ENCODE measurements at regions not wholly inside any gene's neighbourhood (a gene's known extent, or its start where the extent isn't known, plus 50 kb on each side); places are given as distances from the start of the nearest gene placed in this dataset.

GRCh38 chr13:64438084-64438483 lies 2792.1 kb downstream of the PCDH9 start:
- Mint-ChIP-seq H3K27me3 (no peaks in the 10 kb centered on the region), H3K36me3 (no peaks in the 10 kb centered on the region), H3K4me1 (no peaks in the 10 kb centered on the region), H3K27ac (no peak overlapping the region), H3K9me3 (peaks cover 2% of the 10 kb centered on the region), H3K4me3 (no peak overlapping the region)
- no peak for DNase-seq
- CTCF ChIA-PET = no interaction called here

- Mint-ChIP-seq H3K4me1 (no peaks in the 10 kb centered on the region), H3K27ac (no peak overlapping the region), H3K9me3 (no peaks in the 10 kb centered on the region), H3K27me3 (no peaks in the 10 kb centered on the region), H3K4me3 (no peak overlapping the region), H3K36me3 (no peaks in the 10 kb centered on the region)
- CTCF ChIA-PET = no interaction called here
- DNase-seq = no peak
Observed at GRCh38 chr13:64429691-64430090, 2800.4 kb downstream of the PCDH9 start.

- H3K4me1 Mint-ChIP-seq = no peaks in the 10 kb centered on the region
- H3K4me3 Mint-ChIP-seq = no peak overlapping the region
- H3K27me3 Mint-ChIP-seq = no peaks in the 10 kb centered on the region
- H3K36me3 Mint-ChIP-seq = no peaks in the 10 kb centered on the region
- no peaks in the 10 kb centered on the region for H3K9me3 Mint-ChIP-seq
- no peak for DNase-seq
- H3K27ac Mint-ChIP-seq = no peak overlapping the region
- CTCF ChIA-PET = no interaction called here
Observed at GRCh38 chr13:64428196-64428595, 2801.9 kb downstream of the PCDH9 start.

- Mint-ChIP-seq H3K27me3 (no peaks in the 10 kb centered on the region), H3K9me3 (no peaks in the 10 kb centered on the region), H3K36me3 (no peaks in the 10 kb centered on the region), H3K4me1 (no peaks in the 10 kb centered on the region), H3K4me3 (no peak overlapping the region), H3K27ac (no peak overlapping the region)
- DNase-seq = no peak
- CTCF ChIA-PET = no interaction called here
Observed at GRCh38 chr13:64423467-64423866, 2806.7 kb downstream of the PCDH9 start.

GRCh38 chr13:64420181-64420580 lies 2810.0 kb downstream of the PCDH9 start:
- H3K4me1 Mint-ChIP-seq = no peaks in the 10 kb centered on the region
- H3K36me3 Mint-ChIP-seq = no peaks in the 10 kb centered on the region
- no peaks in the 10 kb centered on the region for H3K9me3 Mint-ChIP-seq
- no peak overlapping the region for H3K27ac Mint-ChIP-seq
- DNase-seq = no peak
- H3K4me3 Mint-ChIP-seq = no peak overlapping the region
- H3K27me3 Mint-ChIP-seq = no peaks in the 10 kb centered on the region
- CTCF ChIA-PET = no interaction called here

GRCh38 chr13:64417581-64417980 lies 2812.6 kb downstream of the PCDH9 start:
- CTCF ChIA-PET = interaction anchor here (0.5 kb wide), 1 partner anchor 47 kb away, joined by 3 read pairs; no protein-coding TSS in a partner anchor

GRCh38 chr13:64414381-64414780 lies 2815.8 kb downstream of the PCDH9 start:
- CTCF ChIA-PET = no interaction called here
- Mint-ChIP-seq H3K4me1 (no peaks in the 10 kb centered on the region), H3K4me3 (no peak overlapping the region), H3K27me3 (no peaks in the 10 kb centered on the region), H3K27ac (no peak overlapping the region), H3K36me3 (no peaks in the 10 kb centered on the region), H3K9me3 (peaks cover 4% of the 10 kb centered on the region)
- DNase-seq = no peak

More at GRCh38 chr13:64417581-64417980, 2812.6 kb downstream of the PCDH9 start:
- H3K4me3 Mint-ChIP-seq = no peak overlapping the region
- peaks cover 4% of the 10 kb centered on the region for H3K9me3 Mint-ChIP-seq
- DNase-seq = no peak
- no peaks in the 10 kb centered on the region for H3K4me1 Mint-ChIP-seq
- no peaks in the 10 kb centered on the region for H3K36me3 Mint-ChIP-seq
- no peak overlapping the region for H3K27ac Mint-ChIP-seq
- no peaks in the 10 kb centered on the region for H3K27me3 Mint-ChIP-seq

GRCh38 chr13:64413529-64413928 lies 2816.6 kb downstream of the PCDH9 start:
- CTCF ChIA-PET = no interaction called here
- peaks cover 4% of the 10 kb centered on the region for H3K9me3 Mint-ChIP-seq
- no peaks in the 10 kb centered on the region for H3K36me3 Mint-ChIP-seq
- H3K4me3 Mint-ChIP-seq = no peak overlapping the region
- H3K27me3 Mint-ChIP-seq = no peaks in the 10 kb centered on the region
- DNase-seq = no peak
- no peak overlapping the region for H3K27ac Mint-ChIP-seq
- no peaks in the 10 kb centered on the region for H3K4me1 Mint-ChIP-seq

- CTCF ChIA-PET = no interaction called here
- H3K9me3 Mint-ChIP-seq = peaks cover 12% of the 10 kb centered on the region
- no peak overlapping the region for H3K4me3 Mint-ChIP-seq
- no peak overlapping the region for H3K27ac Mint-ChIP-seq
- H3K36me3 Mint-ChIP-seq = no peaks in the 10 kb centered on the region
- H3K27me3 Mint-ChIP-seq = no peaks in the 10 kb centered on the region
- DNase-seq = no peak
- H3K4me1 Mint-ChIP-seq = no peaks in the 10 kb centered on the region
Observed at GRCh38 chr13:64410276-64411053, 2819.7 kb downstream of the PCDH9 start.

GRCh38 chr13:64397701-64398100 lies 2832.4 kb downstream of the PCDH9 start:
- Mint-ChIP-seq H3K4me3 (no peak overlapping the region), H3K4me1 (no peaks in the 10 kb centered on the region), H3K27ac (no peak overlapping the region), H3K27me3 (no peaks in the 10 kb centered on the region), H3K36me3 (no peaks in the 10 kb centered on the region), H3K9me3 (no peaks in the 10 kb centered on the region)
- no peak for DNase-seq
- CTCF ChIA-PET = no interaction called here

GRCh38 chr13:64377606-64378005 lies 2852.5 kb downstream of the PCDH9 start:
- H3K4me3 Mint-ChIP-seq = no peak overlapping the region
- H3K27me3 Mint-ChIP-seq = no peaks in the 10 kb centered on the region
- CTCF ChIA-PET = no interaction called here
- no peak for DNase-seq
- peaks cover 19% of the 10 kb centered on the region for H3K9me3 Mint-ChIP-seq
- no peaks in the 10 kb centered on the region for H3K4me1 Mint-ChIP-seq
- no peak overlapping the region for H3K27ac Mint-ChIP-seq
- no peaks in the 10 kb centered on the region for H3K36me3 Mint-ChIP-seq

GRCh38 chr13:64371461-64371860 lies 2858.7 kb downstream of the PCDH9 start:
- H3K4me1 Mint-ChIP-seq = no peaks in the 10 kb centered on the region
- no peaks in the 10 kb centered on the region for H3K27me3 Mint-ChIP-seq
- no peaks in the 10 kb centered on the region for H3K36me3 Mint-ChIP-seq
- H3K9me3 Mint-ChIP-seq = peaks cover 29% of the 10 kb centered on the region
- H3K4me3 Mint-ChIP-seq = no peak overlapping the region
- H3K27ac Mint-ChIP-seq = no peak overlapping the region
- CTCF ChIA-PET = no interaction called here
- DNase-seq = no peak

- H3K9me3 Mint-ChIP-seq = peaks cover 34% of the 10 kb centered on the region
- no peak overlapping the region for H3K4me3 Mint-ChIP-seq
- CTCF ChIA-PET = no interaction called here
- H3K27me3 Mint-ChIP-seq = no peaks in the 10 kb centered on the region
- H3K36me3 Mint-ChIP-seq = no peaks in the 10 kb centered on the region
- no peaks in the 10 kb centered on the region for H3K4me1 Mint-ChIP-seq
- DNase-seq = no peak
- no peak overlapping the region for H3K27ac Mint-ChIP-seq
Observed at GRCh38 chr13:64371045-64371444, 2859.1 kb downstream of the PCDH9 start.

GRCh38 chr13:64369121-64369520 lies 2861.0 kb downstream of the PCDH9 start:
- peaks cover 35% of the 10 kb centered on the region for H3K9me3 Mint-ChIP-seq
- CTCF ChIA-PET = no interaction called here
- H3K36me3 Mint-ChIP-seq = no peaks in the 10 kb centered on the region
- DNase-seq = no peak
- no peaks in the 10 kb centered on the region for H3K27me3 Mint-ChIP-seq
- no peaks in the 10 kb centered on the region for H3K4me1 Mint-ChIP-seq
- H3K4me3 Mint-ChIP-seq = no peak overlapping the region
- H3K27ac Mint-ChIP-seq = no peak overlapping the region

- DNase-seq = no peak
- Mint-ChIP-seq H3K4me1 (no peaks in the 10 kb centered on the region), H3K9me3 (peaks cover 16% of the 10 kb centered on the region), H3K36me3 (no peaks in the 10 kb centered on the region), H3K27ac (no peak overlapping the region), H3K4me3 (no peak overlapping the region), H3K27me3 (no peaks in the 10 kb centered on the region)
- CTCF ChIA-PET = no interaction called here
Observed at GRCh38 chr13:64362564-64362963, 2867.6 kb downstream of the PCDH9 start.

- no peaks in the 10 kb centered on the region for H3K4me1 Mint-ChIP-seq
- no peaks in the 10 kb centered on the region for H3K27me3 Mint-ChIP-seq
- H3K4me3 Mint-ChIP-seq = no peak overlapping the region
- no peaks in the 10 kb centered on the region for H3K36me3 Mint-ChIP-seq
- CTCF ChIA-PET = no interaction called here
- H3K27ac Mint-ChIP-seq = no peak overlapping the region
- no peaks in the 10 kb centered on the region for H3K9me3 Mint-ChIP-seq
- no peak for DNase-seq
Observed at GRCh38 chr13:64347664-64348063, 2882.5 kb downstream of the PCDH9 start.

All from activated naive CD4-positive, alpha-beta T cell treated with anti-CD3 and anti-CD28 coated beads, Interleukin-2, amount 10 ng/mL, durations not matched to agents 7 days and 5 days (primary cell).